Neuronal stem cell (in vitro differentiated cells): ENCODE measurements at regions not wholly inside any gene's neighbourhood (a gene's known extent, or its start where the extent isn't known, plus 50 kb on each side); places are given as distances from the start of the nearest gene placed in this dataset.

Experiments
- DNase-seq: peaks from one replicate; pipeline ENCODE4 v3.0.0-alpha.2; 2013; ENCODE audit warnings: low spot score
- H2AFZ ChIP-seq: one replicate; pipeline ENCODE4 v1.6.1; 2013; ENCODE audit warnings: mild to moderate bottlenecking, low read length, inconsistent platforms
- H2AK5ac ChIP-seq: 2 replicates; pipeline ENCODE4 v1.6.1; 2013; ENCODE audit warnings: low read depth, mild to moderate bottlenecking, inconsistent platforms, low read length, moderate library complexity, mixed read lengths
- H2BK120ac ChIP-seq: 2 replicates; pipeline ENCODE4 v1.6.1; 2013; ENCODE audit warnings: low read depth, mild to moderate bottlenecking, inconsistent platforms, low read length, moderate library complexity, mixed read lengths
- H2BK12ac ChIP-seq: one replicate; pipeline ENCODE4 v1.6.1; 2013; ENCODE audit warnings: low read length, inconsistent platforms
- H2BK15ac ChIP-seq: 2 replicates; pipeline ENCODE4 v1.6.1; 2013; ENCODE audit warnings: mild to moderate bottlenecking, low read length, inconsistent platforms, mixed read lengths
- H2BK5ac ChIP-seq: one replicate; pipeline ENCODE4 v1.6.1; 2013; ENCODE audit warnings: inconsistent platforms, mild to moderate bottlenecking, low read length, moderate library complexity
- H3K14ac ChIP-seq: one replicate; pipeline ENCODE4 v1.6.1; 2013; ENCODE audit warnings: low read length, inconsistent platforms
- H3K18ac ChIP-seq: 2 replicates; pipeline ENCODE4 v1.6.1; 2013; ENCODE audit warnings: low read length, inconsistent platforms
- H3K23ac ChIP-seq: 2 replicates; pipeline ENCODE4 v1.6.1; 2013; ENCODE audit warnings: low read depth, mild to moderate bottlenecking, mixed read lengths, low read length, inconsistent platforms; ENCODE audit not compliant: poor library complexity
- H3K27ac ChIP-seq: replicated peaks from 3 replicates; pipeline ENCODE4 v1.5.1; 2013; ENCODE audit warnings: low read length, inconsistent platforms
- H3K27me3 ChIP-seq, 3 experiments: 2 replicates each; pipeline ENCODE4 v1.6.1; 2013; ENCODE audit warnings: low read length in 3 of 3, mild to moderate bottlenecking in 2 of 3, inconsistent platforms in 1 of 3, low read depth in 1 of 3, mixed read lengths in 1 of 3, moderate library complexity in 1 of 3; ENCODE audit not compliant: control insufficient read depth in 3 of 3, insufficient read depth in 3 of 3
- H3K36me3 ChIP-seq, 2 donors: replicated peaks in 1 of 2; 2 replicates each; pipeline ENCODE4 v1.6.1; 2013; ENCODE audit warnings: low read length in 2 of 2; ENCODE audit not compliant: control insufficient read depth in 2 of 2, insufficient read depth in 2 of 2
- H3K4ac ChIP-seq: 2 replicates; pipeline ENCODE4 v1.6.1; 2013; ENCODE audit warnings: inconsistent platforms, mild to moderate bottlenecking, low read length, moderate library complexity
- H3K4me1 ChIP-seq, 2 donors: 1 replicate in 1 of 2; 2 replicates in 1 of 2; pipeline ENCODE4 v1.6.1; 2013; ENCODE audit warnings: low read length in 2 of 2, low read depth in 1 of 2; ENCODE audit not compliant: control insufficient read depth in 2 of 2, insufficient read depth in 1 of 2
- H3K4me2 ChIP-seq: one replicate; pipeline ENCODE4 v1.6.1; 2013; ENCODE audit warnings: mild to moderate bottlenecking, low read length, inconsistent platforms; ENCODE audit not compliant: insufficient read depth, poor library complexity, severe bottlenecking
- H3K4me3 ChIP-seq, 2 donors: 2 replicates each; pipeline ENCODE4 v1.5.1; 2013; ENCODE audit warnings: low read length in 2 of 2, mild to moderate bottlenecking in 2 of 2, inconsistent platforms in 1 of 2, moderate library complexity in 1 of 2
- H3K79me1 ChIP-seq: one replicate; pipeline ENCODE4 v1.6.1; 2013; ENCODE audit warnings: low read depth, mild to moderate bottlenecking, inconsistent platforms, low read length, moderate library complexity
- H3K9ac ChIP-seq: one replicate; pipeline ENCODE4 v1.6.1; 2013; ENCODE audit warnings: mild to moderate bottlenecking, low read depth, low read length, inconsistent platforms; ENCODE audit not compliant: poor library complexity
- H3K9me3 ChIP-seq, 2 donors: replicated peaks in 1 of 2; 2 replicates each; pipeline versions ENCODE3 to v1.6.1; 2013; ENCODE audit warnings: low read length in 2 of 2, mild to moderate bottlenecking in 2 of 2, inconsistent platforms in 1 of 2, low read depth in 1 of 2, mixed read lengths in 1 of 2, moderate library complexity in 1 of 2; ENCODE audit not compliant: control insufficient read depth in 2 of 2, insufficient read depth in 1 of 2
- H4K8ac ChIP-seq: one replicate; pipeline ENCODE4 v1.6.1; 2013; ENCODE audit warnings: low read depth, mild to moderate bottlenecking, inconsistent platforms, low read length, moderate library complexity
- H4K91ac ChIP-seq: one replicate; pipeline ENCODE4 v1.6.1; 2013; ENCODE audit warnings: low read length, low read depth, mild to moderate bottlenecking, inconsistent platforms; ENCODE audit not compliant: poor library complexity
- WGBS, 2 donors: extraction: QIAGEN DNeasy Blood & Tissue Kit; methylation state at CpG; one replicate each; pipeline ENCODE4 v1.1.7; 2013; ENCODE audit warnings: missing lambda C conversion rate in 2 of 2, mixed read lengths in 1 of 2; ENCODE audit not compliant: insufficient read length in 2 of 2, insufficient replicate concordance in 1 of 2; ENCODE audit errors: extremely low coverage in 2 of 2; 5-methylcytosine and 5-hydroxymethylcytosine counted together

- Histone ChIP-seq H3K27me3 (peaks cover 0 to 25% (median 0%) of the 10 kb centered on the region in 3 experiments), H3K14ac (no peak overlapping the region), H3K9ac (no peak overlapping the region), H3K27ac (no peak overlapping the region), H3K36me3 (no peaks in the 10 kb centered on the region), H2BK120ac (no peak overlapping the region), H3K18ac (peak overlapping the region; percentile 54), H2BK12ac (no peak overlapping the region), H2BK5ac (no peak overlapping the region), H3K4me2 (no peak overlapping the region), H2AFZ (no peak overlapping the region), H2AK5ac (no peak overlapping the region), H3K4me3 (no peak overlapping the region), H2BK15ac (no peak overlapping the region), H3K79me1 (no peaks in the 10 kb centered on the region), H3K4ac (no peak overlapping the region), H4K91ac (no peak overlapping the region), H3K9me3 (no peaks in the 10 kb centered on the region), H4K8ac (no peak overlapping the region), H3K23ac (no peak overlapping the region), H3K4me1 (peaks cover 0 to 2% of the 10 kb centered on the region in 2 donors)
- DNase-seq, result no peak
- WGBS, 2 donors, result no CpG with 5 or more reads among the region's 12 CpGs
Observed at GRCh38 chr10:33122014-33122809, 164.2 kb upstream of the ITGB1 start.

DNA sequence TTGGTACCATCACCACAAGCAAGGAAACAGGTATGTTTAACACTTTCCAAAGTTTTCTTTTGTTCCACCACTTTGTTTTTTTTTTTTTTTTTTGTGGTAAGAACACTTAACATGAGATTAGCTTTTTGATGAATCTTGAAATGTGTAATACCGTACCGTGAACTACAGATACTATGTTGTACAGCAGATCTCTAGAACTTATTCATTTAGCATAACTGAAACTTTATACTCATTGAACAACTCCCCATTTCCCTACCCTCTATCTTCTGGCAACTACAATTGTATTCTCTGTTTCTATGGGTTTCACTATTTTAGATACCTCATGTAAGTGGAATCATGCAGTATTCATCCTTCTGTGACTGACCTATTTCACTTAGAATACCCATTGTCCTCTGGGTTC lies 162.7 kb upstream of the ITGB1 start:
- no peak overlapping the region for H2BK15ac ChIP-seq
- H3K9ac ChIP-seq, result no peak overlapping the region
- H3K36me3 ChIP-seq, result no peaks in the 10 kb centered on the region
- H3K9me3 ChIP-seq, result no peaks in the 10 kb centered on the region
- no peak overlapping the region for H3K14ac ChIP-seq
- no peak overlapping the region for H2BK120ac ChIP-seq
- H2BK5ac ChIP-seq, result no peak overlapping the region
- no peak overlapping the region for H3K27ac ChIP-seq
- no peak overlapping the region for H4K8ac ChIP-seq
- H3K18ac ChIP-seq, result no peak overlapping the region
- no peak overlapping the region for H3K4me2 ChIP-seq
- no peak overlapping the region for H3K23ac ChIP-seq
- H3K4me3 ChIP-seq, result no peak overlapping the region
- H4K91ac ChIP-seq, result no peak overlapping the region
- peaks cover 0 to 2% of the 10 kb centered on the region in 2 donors for H3K4me1 ChIP-seq
- no peaks in the 10 kb centered on the region for H3K79me1 ChIP-seq
- no peak overlapping the region for H3K4ac ChIP-seq
- H3K27me3 ChIP-seq, result peaks cover 0 to 25% (median 0%) of the 10 kb centered on the region in 3 experiments
- H2BK12ac ChIP-seq, result no peak overlapping the region
- DNase-seq, result no peak
- no peak overlapping the region for H2AK5ac ChIP-seq
- WGBS, 2 donors, result no CpG with 5 or more reads among the region's 2 CpGs
- H2AFZ ChIP-seq, result no peak overlapping the region

DNA sequence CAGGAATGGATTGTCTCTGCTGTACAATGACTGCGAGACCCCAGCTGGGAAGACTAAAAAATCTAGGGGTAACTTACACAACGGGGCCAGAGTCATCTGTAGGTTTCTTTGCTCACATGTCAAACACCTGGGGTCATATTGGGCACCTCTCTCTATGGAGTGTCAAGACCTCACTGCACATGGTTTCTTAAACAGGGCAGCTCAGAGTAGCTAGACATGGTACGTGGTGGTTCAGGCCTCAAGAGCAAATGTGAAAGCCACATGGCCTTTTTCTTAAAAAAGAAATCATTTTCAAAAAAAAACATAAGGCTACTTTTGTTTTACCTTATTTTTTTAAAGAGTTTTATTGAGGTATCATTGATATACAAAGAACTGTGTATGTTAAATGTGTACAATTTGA lies 162.2 kb upstream of the ITGB1 start:
- Histone ChIP-seq H3K79me1 (no peaks in the 10 kb centered on the region), H3K14ac (no peak overlapping the region), H3K18ac (no peak overlapping the region), H3K27me3 (peaks cover 0 to 24% (median 0%) of the 10 kb centered on the region in 3 experiments), H3K4me3 (no peak overlapping the region), H3K9ac (no peak overlapping the region), H3K27ac (no peak overlapping the region), H4K91ac (no peak overlapping the region), H3K36me3 (no peaks in the 10 kb centered on the region), H2BK5ac (no peak overlapping the region), H3K4me2 (no peak overlapping the region), H4K8ac (no peak overlapping the region), H2AFZ (no peak overlapping the region), H3K9me3 (no peaks in the 10 kb centered on the region), H2BK120ac (no peak overlapping the region), H2AK5ac (no peak overlapping the region), H3K23ac (no peak overlapping the region), H2BK15ac (no peak overlapping the region), H2BK12ac (no peak overlapping the region), H3K4me1 (peaks cover 0 to 2% of the 10 kb centered on the region in 2 donors), H3K4ac (no peak overlapping the region)
- DNase-seq, result no peak
- no CpG with 5 or more reads among the region's 3 CpGs for WGBS, 2 donors

- Histone ChIP-seq H3K79me1 (no peaks in the 10 kb centered on the region), H2AFZ (no peak overlapping the region), H3K4me3 (no peak overlapping the region), H4K8ac (no peak overlapping the region), H2AK5ac (no peak overlapping the region), H3K27ac (no peak overlapping the region), H2BK120ac (no peak overlapping the region), H3K9me3 (no peaks in the 10 kb centered on the region), H3K18ac (no peak overlapping the region), H3K27me3 (peaks cover 0 to 13% (median 0%) of the 10 kb centered on the region in 3 experiments), H3K4me1 (peaks cover 0 to 5% of the 10 kb centered on the region in 2 donors), H2BK5ac (no peak overlapping the region), H4K91ac (no peak overlapping the region), H3K4me2 (no peak overlapping the region), H2BK15ac (no peak overlapping the region), H3K23ac (no peak overlapping the region), H3K9ac (no peak overlapping the region), H3K14ac (no peak overlapping the region), H3K36me3 (no peaks in the 10 kb centered on the region), H2BK12ac (no peak overlapping the region), H3K4ac (no peak overlapping the region)
- no peak for DNase-seq
- no CpG with 5 or more reads among the region's 6 CpGs for WGBS, 2 donors
Observed at GRCh38 chr10:33117816-33118215, 159.8 kb upstream of the ITGB1 start.
